Activated CD4-positive, alpha-beta T cell treated with anti-CD3 and anti-CD28 coated beads for 24 hours (primary cell): ENCODE measurements at regions not wholly inside any gene's neighbourhood (a gene's known extent, or its start where the extent isn't known, plus 50 kb on each side); places are given as distances from the start of the nearest gene placed in this dataset.

Experiments used
- DNase-seq, 2 donors: peaks; one replicate each; pipeline ENCODE4 v3.0.0-alpha.2; 2020; ENCODE audit warnings: low read depth in 2 of 2

DNA sequence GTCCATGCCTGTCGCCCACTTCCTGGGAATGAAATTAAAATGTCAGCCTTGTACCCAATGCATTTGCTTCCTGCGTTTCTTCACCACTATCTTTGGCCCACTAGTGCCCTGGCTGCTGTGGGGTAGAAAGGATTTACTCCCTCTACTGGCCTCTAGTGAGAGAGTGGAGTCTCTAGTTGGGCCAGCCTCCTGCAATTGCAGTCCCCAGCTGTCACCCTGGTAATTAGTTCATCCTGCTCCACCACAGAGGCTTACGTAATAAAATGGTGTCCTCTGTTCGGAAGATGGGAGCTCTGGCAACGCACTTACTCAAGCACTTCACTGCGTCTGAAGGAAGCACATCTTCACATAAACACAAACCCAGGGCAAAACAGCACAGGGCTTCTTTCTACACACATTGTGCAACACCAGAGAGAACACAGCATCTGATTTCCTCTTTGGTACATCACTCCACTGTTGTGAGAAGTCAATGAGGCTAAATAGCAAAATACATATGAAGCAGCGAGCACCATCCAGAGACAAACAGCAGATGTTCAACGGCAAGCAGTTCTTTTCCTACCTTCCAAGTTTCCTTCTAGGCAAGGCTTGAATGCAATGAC is 274.6 kb downstream of the LRATD1 start:
- no peak for DNase-seq

DNA sequence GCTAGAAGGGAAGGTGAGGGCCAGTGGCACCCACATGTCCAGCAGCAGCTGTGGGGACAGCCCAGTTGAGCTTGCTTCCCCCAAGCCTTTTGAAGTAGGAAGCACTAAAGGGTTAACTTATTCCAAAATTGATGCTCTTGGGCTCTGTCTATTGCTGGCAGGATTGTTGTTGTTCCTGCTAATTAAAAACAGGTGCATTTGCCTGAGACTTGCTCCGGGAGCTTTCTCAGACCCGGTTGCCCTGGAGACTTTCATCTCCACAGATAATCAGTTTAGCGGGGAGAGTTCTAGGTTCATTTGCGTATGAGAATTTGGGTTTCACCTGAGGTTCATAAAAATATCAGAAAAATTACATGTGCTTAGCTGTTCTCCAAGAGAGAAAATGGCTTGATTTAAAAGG is 277.3 kb downstream of the LRATD1 start:
- DNase-seq = no peak

- no peak for DNase-seq
Observed at GRCh38 chr2:14910654-14911053, 278.1 kb downstream of the LRATD1 start.

DNA sequence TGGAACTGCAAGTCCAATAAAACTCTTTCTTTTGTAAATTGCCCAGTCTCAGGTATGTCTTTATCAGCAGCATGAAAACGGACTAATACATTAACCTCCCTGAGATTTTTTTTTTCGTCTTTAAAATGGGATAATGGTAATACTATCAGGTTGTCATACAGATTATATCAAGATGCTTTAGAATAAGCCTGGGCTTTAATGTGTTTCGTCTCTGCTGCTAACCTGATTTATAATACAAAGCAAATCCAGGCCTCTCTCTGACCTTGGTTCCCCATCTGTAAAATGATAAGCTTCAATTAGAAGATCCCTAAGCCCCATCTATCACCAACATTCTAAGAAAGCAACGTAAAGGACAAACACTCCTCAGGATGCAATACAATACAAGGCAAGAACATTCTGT is 283.5 kb downstream of the LRATD1 start:
- DNase-seq = no peak

DNA sequence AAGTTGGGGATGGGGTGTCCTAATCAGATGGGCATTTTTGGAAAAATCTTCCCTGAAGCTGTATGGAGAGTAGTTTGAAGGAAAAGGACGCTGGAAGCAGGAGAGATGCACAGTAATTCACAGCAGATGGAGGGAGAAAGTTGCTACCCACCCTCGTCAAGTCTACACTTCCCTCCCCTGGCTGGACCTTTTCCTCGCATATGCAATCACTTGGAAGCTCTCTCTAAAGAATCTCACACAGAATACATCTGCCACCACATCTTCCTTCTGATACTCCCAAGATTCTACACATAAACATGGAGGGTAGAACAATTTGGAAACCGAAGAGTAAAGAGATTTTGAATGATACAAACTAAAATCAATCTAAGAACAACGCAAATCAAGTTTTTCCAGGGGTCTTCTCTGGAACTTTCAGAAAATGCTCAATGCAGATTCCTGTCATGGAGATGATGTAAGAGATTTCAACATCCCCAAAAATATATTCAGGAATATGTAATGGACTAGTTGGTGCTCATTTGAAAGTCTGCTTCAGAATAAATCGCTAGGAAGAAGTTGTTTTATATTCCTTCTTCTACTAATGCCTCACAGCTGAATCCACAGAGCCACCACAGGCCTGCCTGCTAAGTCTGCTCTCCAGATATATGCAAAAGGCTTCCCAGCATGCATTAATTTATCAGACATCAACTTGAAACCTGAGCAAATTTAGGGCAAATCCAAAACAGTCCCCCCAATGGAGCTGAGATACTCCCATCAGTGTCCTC is 291.5 kb downstream of the LRATD1 start:
- no peak for DNase-seq

DNA sequence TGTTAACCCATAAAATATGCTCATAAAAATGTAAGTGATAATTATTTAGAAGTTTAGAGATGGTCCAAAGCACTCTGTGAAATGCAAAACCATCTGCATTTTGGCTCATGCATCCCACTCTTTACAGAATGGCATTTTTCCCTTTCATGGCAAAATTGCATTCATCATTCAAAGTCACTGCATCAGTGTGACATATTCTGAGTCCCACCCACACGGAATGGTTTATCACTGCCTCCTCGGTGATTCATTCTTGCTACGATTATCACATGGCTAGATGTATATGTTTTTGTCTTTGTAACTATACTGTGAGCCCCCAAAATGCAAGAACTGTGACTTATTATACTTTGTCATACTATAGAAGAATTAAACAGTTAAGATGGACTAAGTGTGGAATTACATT is 293.0 kb downstream of the LRATD1 start:
- DNase-seq = no peak

DNA sequence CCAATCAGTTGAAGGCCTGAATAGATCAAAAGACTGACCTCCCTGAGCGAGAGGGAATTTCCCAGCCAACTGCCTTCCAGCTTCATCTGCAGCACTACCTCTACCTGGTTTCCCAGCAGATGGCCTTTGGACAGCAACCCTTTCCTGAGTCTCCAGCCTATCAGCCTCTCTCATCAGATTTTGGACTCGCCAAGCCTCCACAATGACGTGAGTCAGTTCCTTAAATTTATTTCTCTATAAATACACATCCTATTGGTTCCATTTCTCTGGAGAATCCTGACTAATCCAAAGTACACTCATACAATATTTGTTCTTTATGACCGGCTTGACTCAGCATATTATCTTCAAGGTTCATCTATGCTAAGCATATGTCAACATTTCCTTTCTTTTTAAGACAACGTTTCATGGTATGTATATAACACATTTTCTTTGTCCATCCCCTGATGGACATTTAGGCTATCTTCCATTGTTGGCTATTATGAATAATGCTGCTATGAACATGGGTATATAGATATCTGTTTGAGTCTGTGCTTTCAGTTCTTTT is 294.6 kb downstream of the LRATD1 start:
- DNase-seq = no peak

DNA sequence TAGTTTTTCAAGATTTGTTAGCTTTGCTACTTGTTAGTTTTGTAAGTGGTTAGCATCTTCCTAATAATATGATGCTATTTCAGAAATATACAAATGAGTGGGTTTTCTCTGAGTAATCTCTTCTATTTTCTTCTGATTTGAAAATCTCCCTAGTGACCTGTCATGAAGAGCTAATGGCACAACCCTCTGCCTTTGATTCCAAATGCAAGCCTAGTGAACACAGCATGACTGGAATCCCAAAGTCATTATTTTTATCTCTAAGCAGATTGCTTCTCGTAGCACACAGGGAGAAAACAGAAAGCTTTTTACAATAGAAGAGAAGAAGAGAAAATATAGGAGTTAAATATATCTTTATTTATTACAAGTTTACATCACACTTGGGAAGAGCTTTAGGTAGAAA is 295.5 kb downstream of the LRATD1 start:
- DNase-seq = no peak

DNA sequence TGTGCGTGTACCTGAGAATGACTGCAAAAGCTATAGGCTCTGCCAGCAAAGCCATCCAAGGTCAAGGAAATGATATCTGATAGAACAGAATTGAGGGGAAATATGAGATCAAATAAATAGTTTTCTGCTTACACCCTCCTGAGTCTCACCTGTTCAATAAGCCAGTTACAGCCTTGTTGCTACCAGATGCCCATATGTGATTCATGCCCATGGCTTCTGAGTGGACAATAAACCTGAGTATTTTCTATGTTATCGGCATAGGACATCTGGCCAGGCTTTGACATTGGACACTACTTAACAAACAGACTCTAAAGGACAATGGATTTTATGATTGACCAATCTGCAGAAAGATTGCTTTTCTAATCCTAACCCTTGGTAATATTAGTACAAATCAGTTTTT is 297.9 kb downstream of the LRATD1 start:
- DNase-seq = no peak

- DNase-seq = no peak
Observed at GRCh38 chr2:14932285-14932684, 299.8 kb downstream of the LRATD1 start.

GRCh38 chr2:14933753-14934152 is 301.2 kb downstream of the LRATD1 start:
- DNase-seq = no peak

DNA sequence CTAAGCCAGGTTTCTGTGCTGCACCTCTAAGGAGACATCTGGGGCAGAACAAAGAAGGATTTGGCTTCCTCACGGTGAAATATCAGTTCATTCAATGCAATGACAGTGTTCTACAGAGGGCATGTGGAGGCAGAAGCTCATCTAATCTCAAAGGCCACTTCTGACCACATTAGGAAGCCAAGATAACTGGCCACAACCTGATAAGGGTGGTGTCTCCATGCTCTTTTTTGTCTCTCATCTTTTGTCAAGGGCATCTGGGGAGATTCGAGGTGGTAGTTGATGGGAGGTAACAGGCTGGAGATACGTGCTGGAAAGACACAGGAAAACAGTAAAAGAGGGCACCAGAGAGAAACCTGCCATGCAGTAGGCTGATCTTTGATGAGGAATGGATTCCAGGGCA is 303.9 kb downstream of the LRATD1 start:
- no peak for DNase-seq

GRCh38 chr2:14937336-14937735 is 304.8 kb downstream of the LRATD1 start:
- no peak for DNase-seq

DNA sequence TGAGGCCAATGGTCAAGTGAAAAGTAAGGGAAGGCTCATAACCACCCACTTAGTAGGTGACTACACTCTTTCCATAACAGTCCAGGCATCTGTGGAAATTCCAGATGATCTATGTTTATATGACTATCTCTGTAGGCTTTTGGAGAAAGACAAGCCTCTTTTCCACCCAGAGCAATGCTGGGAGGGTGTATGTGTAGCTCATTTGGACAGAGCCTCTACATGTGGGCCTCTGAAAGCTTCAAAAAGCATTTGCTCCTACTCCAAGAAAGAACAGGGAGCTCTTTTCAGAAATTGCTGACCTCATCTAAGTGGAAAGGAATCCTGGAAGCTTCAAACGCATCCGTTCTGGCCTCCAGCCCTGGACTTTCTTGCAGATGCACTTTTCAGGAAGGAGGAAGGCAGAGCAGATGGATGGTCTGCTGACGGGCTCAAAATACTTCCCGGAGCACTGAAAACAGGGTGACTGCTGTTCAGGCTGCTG is 308.7 kb downstream of the LRATD1 start:
- DNase-seq = no peak

GRCh38 chr2:14942987-14943386 is 310.5 kb downstream of the LRATD1 start:
- no peak for DNase-seq

DNA sequence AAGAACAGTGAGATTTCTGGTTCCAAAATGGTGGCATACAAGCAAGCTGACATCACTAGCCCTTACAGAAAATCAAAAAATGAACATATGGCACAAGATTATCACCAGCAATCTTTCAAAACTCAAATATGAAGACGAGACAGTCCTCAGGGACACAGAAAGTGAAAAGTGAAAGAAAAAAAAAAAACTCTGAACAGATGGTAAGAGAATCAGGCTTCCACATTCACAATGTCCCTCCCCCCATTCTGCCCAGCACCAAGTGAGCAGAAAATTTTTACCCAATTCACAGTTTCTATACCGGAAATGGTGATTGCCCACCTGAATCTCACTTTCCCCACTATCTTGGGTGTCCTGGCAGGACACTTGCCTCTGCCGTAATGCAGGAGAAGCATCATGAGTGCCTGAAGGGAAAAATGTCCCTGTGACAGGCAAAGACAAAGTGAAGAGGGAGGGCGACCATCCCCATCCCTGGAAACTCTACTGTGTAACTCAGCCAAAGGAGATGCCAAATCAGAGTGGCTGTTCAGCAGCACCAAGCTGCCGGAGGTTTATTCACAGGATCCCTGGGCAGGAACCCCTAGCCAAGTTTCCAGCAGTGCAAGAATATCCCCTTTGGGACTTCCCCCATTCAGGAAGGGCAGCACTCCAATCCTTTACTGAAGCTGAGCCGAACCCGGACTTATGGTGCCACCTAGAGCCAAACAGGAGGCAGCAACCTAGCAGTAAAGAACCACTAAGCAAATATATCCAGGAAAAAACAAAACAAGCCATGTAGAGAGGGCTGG is 312.2 kb downstream of the LRATD1 start:
- DNase-seq = no peak

- no peak for DNase-seq
Observed at GRCh38 chr2:14951569-14952285, 319.2 kb downstream of the LRATD1 start.

DNA sequence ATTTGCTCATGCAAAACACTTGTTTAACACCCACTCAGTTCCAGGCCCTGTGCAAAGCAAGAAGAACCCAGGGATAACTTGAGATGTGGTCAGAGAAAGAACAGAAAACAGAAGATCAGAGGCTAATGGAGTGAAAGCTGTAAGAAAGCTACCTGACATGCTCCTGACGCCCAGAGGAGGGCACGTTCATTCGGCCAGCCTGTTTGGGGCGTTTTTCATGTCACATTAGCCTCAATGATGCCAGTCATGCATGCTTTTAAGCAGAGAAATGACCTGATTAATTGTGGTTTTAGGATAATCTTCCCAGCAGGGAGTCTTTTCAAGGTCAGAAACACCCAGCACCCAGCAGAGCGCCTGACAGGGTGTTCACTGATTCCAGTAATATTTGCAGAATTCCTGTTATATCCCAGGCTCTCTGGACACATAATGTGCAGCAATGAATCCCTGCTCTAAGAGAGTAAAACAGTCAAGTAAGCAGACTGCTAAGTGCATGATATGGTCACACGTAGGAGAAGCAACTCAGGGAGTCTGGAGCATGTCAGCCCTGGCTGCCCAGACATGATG is 320.0 kb downstream of the LRATD1 start:
- DNase-seq = no peak

DNA sequence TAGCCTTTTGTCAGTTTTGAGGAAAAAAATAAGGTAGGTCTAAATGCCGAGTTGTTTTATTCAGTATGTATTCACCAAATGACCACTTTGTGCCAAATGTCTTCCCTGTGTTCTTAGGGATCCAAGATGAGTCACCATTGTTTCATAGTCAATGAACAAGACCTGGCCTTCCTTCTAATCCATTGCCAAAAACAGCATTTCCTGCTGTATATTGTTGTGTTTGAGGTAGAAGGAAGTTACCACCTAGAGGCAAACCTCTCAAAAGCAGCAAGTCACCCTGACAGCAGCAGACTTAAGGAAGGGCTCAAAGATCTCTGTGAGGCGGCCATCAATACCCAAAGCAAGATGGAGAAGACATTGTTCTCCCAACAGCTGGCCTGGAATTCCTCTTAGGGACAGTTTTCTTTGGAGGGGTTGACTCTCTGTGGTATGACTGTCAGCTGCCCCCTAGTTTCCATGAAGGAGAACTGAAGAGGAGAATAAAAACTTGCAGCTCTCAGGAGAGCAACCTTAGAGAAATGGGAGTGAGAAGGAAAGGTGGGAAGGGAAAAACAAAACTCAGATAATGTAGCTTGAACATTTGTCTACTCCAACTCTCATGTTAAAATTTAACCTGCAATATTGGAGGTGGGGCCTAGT is 328.3 kb downstream of the LRATD1 start:
- DNase-seq = no peak

DNA sequence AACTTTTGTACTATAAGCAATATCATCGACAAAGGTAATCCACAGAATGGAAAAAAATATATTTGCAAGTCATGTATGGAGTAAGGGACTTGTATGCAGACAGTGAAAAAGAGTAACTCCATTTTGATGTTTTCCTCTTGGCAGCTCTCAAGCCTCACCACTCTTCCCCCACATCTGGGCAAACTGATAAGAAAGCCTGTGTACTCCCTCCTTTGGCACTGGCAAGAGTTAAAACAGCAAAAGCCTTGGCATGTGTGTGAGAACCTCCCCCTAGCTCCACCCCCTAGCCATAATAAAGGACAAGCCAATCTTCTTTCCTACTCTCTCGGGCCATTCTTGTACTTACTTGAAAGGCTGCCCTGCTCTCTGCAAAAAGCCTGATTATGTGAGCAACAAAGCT is 335.2 kb downstream of the LRATD1 start:
- no peak for DNase-seq

- no peak for DNase-seq
Observed at GRCh38 chr2:14975381-14975780, 342.9 kb downstream of the LRATD1 start.
